Suprapubic skin (tissue), 4 donors: ENCODE measurements at regions not wholly inside any gene's neighbourhood (a gene's known extent, or its start where the extent isn't known, plus 50 kb on each side); places are given as distances from the start of the nearest gene placed in this dataset.

Experiments used
- DNase-seq, 2 donors: peaks; one replicate each; pipeline ENCODE4 v3.0.0-alpha.2; 2019; ENCODE audit warnings: low spot score in 2 of 2
- H3K27ac ChIP-seq: fragments of 200-600 bp; sonication (generic); one replicate; pipeline ENCODE4 v1.5.1; 2019
- H3K27me3 ChIP-seq: fragments of 200-600 bp; sonication (generic); one replicate; pipeline ENCODE4 v1.5.1; 2019
- H3K36me3 ChIP-seq: fragments of 200-600 bp; sonication (generic); one replicate; pipeline ENCODE4 v1.5.1; 2019
- H3K4me1 ChIP-seq: fragments of 200-600 bp; sonication (generic); one replicate; pipeline ENCODE4 v1.5.1; 2019
- H3K4me3 ChIP-seq: fragments of 200-600 bp; sonication (generic); one replicate; pipeline ENCODE4 v1.5.1; 2019; ENCODE audit warnings: mild to moderate bottlenecking
- H3K9me3 ChIP-seq: fragments of 200-600 bp; sonication (generic); one replicate; pipeline ENCODE4 v1.5.1; 2019
- EP300 ChIP-seq: sonication (generic); formaldehyde crosslinking; IDR thresholded peaks from one replicate; pipeline ENCODE4 v1.6.1; 2017; ENCODE audit warnings: antibody characterized with exemption
- POLR2A ChIP-seq, 2 donors: fragments of 450-650 bp; IDR thresholded peaks; one replicate each; pipeline ENCODE4 v1.6.1; 2017; ENCODE audit warnings: antibody characterized with exemption in 2 of 2, mild to moderate bottlenecking in 2 of 2, moderate library complexity in 2 of 2
- POLR2AphosphoS5 ChIP-seq, 3 donors: sonication (generic); formaldehyde crosslinking; IDR thresholded peaks; one replicate each; pipeline ENCODE4 v1.6.1; 2017; ENCODE audit warnings: antibody characterized with exemption in 3 of 3
- WGBS: methylation state at CpG from one replicate; pipeline ENCODE4 v1.1.5; 2018; 5-methylcytosine and 5-hydroxymethylcytosine counted together
- TF ChIP-seq, protein P1 (sequence below), 2 donors: fragments of 200-600 bp in 1 of 2; fragments of 450-650 bp in 1 of 2; sonication (generic) in 1 of 2; IDR thresholded peaks; one replicate each; pipeline ENCODE4 v1.5.1; 2016 to 2019; ENCODE audit warnings: antibody characterized with exemption in 2 of 2, mild to moderate bottlenecking in 1 of 2, moderate library complexity in 1 of 2

DNA sequence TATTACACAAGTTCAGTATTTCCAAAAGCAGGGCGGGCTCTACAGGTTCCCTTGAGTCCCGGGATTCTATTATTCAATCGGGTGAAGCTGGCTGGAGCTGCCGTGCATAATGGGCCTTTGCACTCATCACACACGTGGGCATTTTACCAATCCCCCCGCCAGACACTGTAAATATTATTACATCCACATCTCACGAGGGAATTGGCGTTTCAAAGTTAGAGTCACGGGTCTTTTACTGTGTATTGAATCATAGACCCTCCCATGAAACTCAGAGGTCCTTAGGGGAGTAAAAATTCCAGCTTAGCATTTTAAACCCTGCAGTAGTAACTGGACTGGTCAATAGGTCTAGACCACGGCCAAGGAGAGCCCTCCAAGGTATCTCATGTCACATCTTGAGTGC is 70.3 kb downstream of the MAP1LC3B2 start:
- no peak for TF ChIP-seq EP300
- no peak for TF ChIP-seq POLR2A (IDR thresholded peaks at IDR 0.05)
- TF ChIP-seq POLR2AphosphoS5 (IDR thresholded peaks at IDR 0.05), result no peak
- TF ChIP-seq, protein P1, sequence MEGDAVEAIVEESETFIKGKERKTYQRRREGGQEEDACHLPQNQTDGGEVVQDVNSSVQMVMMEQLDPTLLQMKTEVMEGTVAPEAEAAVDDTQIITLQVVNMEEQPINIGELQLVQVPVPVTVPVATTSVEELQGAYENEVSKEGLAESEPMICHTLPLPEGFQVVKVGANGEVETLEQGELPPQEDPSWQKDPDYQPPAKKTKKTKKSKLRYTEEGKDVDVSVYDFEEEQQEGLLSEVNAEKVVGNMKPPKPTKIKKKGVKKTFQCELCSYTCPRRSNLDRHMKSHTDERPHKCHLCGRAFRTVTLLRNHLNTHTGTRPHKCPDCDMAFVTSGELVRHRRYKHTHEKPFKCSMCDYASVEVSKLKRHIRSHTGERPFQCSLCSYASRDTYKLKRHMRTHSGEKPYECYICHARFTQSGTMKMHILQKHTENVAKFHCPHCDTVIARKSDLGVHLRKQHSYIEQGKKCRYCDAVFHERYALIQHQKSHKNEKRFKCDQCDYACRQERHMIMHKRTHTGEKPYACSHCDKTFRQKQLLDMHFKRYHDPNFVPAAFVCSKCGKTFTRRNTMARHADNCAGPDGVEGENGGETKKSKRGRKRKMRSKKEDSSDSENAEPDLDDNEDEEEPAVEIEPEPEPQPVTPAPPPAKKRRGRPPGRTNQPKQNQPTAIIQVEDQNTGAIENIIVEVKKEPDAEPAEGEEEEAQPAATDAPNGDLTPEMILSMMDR (IDR thresholded peaks at IDR 0.05), result no peak
- peaks cover 4% of the 10 kb centered on the region for H3K4me1 ChIP-seq
- H3K27me3 ChIP-seq, result no peaks in the 10 kb centered on the region
- no peaks in the 10 kb centered on the region for H3K36me3 ChIP-seq
- peak in 1 of 2 donors; percentile 83 for DNase-seq
- no peaks in the 10 kb centered on the region for H3K9me3 ChIP-seq
- no peak overlapping the region for H3K4me3 ChIP-seq
- no peak overlapping the region for H3K27ac ChIP-seq
- 60% methylated on average over 10 of the region's 10 CpGs for WGBS

DNA sequence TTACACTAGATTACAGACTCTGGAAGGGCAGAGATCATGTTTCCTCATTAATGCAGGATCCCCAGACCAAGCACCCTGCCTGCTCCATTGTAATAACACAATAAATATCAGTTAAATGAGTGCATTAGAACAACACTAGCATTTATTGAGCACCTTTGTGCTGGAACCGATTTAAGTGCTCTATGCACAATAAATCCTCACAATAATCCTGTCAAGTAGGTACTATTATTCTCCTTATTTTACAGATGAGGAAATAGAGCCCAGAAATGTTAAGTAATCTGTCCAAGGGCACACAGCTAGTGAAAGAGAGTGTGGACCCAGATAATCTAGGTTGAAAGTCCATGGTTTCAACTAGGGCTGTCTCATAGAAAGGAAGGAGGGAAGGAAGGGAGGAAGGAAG is 69.8 kb downstream of the MAP1LC3B2 start:
- DNase-seq, result no peak
- Histone ChIP-seq H3K4me3 (no peak overlapping the region), H3K9me3 (no peaks in the 10 kb centered on the region), H3K36me3 (no peaks in the 10 kb centered on the region), H3K4me1 (peaks cover 4% of the 10 kb centered on the region), H3K27me3 (no peaks in the 10 kb centered on the region), H3K27ac (no peak overlapping the region)
- 68% methylated on average over 1 of the region's 1 CpG for WGBS
- TF ChIP-seq EP300 (no peak), POLR2AphosphoS5 (IDR thresholded peaks at IDR 0.05) (no peak)

DNA sequence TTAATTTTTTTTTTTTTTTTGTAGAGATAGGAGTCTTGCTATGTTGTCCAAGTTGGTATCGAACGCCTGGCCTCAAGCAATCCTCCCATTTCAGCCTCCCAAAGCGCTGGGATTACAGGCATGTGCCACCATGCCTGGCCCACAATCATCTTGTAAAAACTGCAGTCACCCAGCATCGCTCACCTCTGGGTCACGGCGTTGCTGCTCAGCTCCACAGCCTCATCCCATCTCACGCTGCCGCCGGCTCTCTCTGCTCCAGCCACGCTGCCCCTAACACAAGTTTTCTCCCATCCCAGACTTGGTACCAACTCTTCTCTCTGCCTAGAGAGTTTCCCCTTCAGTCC is 69.2 kb downstream of the MAP1LC3B2 start:
- no peak for TF ChIP-seq POLR2AphosphoS5 (IDR thresholded peaks at IDR 0.05)
- no peak for TF ChIP-seq POLR2A (IDR thresholded peaks at IDR 0.05)
- no peak for TF ChIP-seq EP300
- WGBS, result 95% methylated on average over 10 of the region's 10 CpGs
- DNase-seq, result no peak
- Histone ChIP-seq H3K27me3 (no peaks in the 10 kb centered on the region), H3K36me3 (no peaks in the 10 kb centered on the region), H3K4me3 (no peak overlapping the region), H3K9me3 (no peaks in the 10 kb centered on the region), H3K27ac (no peak overlapping the region), H3K4me1 (peaks cover 4% of the 10 kb centered on the region)
